Glomerular visceral epithelial cell (primary cell): ENCODE measurements at regions not wholly inside any gene's neighbourhood (a gene's known extent, or its start where the extent isn't known, plus 50 kb on each side); places are given as distances from the start of the nearest gene placed in this dataset.
"Not testable (repeated sequence)": the region's sequence is repeated elsewhere in the genome, so short reads cannot be mapped to it uniquely, and the experiment has no call there.

ENCODE experiments used
- DNase-seq: peaks from one replicate; pipeline ENCODE4 v3.0.0-alpha.2; 2016; ENCODE audit errors: extremely low spot score

DNA sequence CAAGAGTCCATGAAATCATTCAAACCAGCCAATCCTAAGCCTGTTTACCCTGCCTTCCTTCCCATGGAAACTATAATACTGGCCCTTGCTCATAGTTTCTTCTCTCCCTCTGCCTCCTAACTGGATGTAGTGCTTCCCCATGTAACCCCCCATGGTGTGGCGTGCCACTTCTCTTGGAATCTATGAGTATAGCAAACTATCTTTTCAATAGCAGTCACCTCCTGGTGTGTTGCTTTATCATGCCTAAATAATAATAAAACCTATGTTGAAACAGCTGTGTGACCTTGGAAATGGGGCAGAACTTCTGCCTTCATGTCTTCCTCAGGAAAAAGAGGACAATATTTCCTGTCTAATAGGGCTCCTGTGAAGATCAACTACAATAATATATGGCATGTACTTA, 234.8 kb upstream of the EDNRA start:
- no peak for DNase-seq

- DNase-seq = not testable (repeated sequence)
Observed at GRCh38 chr4:147246528-147246927, 234.4 kb upstream of the EDNRA start.

- peak; percentile 27 for DNase-seq
Observed at GRCh38 chr4:147247579-147247978, 233.3 kb upstream of the EDNRA start.

DNA sequence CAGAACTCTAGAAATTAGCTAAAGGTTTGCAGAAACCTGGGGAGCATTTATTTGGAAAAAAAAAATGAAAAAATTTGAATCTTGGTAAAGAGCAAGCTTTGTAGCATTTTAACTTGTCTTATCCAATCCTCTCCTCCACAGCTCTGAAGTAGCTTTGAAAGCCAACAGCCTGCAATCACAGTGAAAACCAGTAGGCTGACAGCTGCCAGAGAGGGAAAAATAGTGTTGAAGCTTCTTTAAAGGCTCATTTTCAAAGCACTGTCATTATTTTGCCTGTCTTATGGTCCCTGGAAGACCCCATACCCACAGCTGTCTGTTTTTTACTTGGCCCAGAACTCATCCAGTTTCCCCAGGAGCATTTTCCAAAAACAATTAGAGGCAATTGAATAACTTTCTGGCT, 230.8 kb upstream of the EDNRA start:
- no peak for DNase-seq

DNA sequence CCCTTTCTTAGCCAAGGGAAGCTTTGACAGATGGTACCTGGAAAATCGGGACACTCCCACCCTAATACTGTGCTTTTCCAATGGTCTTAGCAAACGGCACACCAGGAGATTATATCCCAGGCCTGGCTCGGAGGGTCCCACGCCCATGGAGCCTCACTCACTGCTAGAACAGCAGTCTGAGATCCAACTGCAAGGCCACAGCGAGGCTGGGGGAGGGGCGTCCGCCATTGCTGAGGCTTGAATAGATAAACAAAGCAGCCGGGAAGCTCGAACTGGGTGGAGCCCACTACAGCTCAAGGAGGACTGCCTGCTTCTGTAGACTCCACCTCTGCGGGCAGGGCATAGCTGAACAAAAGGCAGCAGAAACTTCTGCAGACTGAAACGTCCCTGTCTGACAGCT, 225.6 kb upstream of the EDNRA start:
- not testable (repeated sequence) for DNase-seq

GRCh38 chr4:147259271-147259670, 221.6 kb upstream of the EDNRA start:
- not testable (repeated sequence) for DNase-seq

GRCh38 chr4:147284256-147284835, 196.6 kb upstream of the EDNRA start:
- no peak for DNase-seq

DNA sequence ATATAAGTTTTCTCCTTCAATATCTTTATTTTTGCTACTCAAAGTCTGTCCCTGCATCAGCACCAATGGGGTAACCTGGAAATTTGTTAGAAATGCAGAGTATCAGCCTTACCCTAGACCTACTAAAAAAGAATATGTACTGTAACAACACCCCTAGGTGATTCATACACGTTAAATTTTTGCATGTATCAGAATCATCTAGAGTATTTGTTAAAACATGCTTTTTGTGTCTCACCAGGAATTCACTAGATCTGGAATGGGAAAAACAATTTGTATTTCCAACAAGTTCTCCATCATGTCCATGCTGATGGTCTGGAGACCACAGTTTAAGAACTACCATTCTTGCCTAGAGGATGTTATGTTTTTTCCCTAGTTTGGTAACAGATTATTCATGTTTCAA, 196.0 kb upstream of the EDNRA start:
- no peak for DNase-seq

- DNase-seq = no peak
Observed at GRCh38 chr4:147285751-147286150, 195.1 kb upstream of the EDNRA start.

DNA sequence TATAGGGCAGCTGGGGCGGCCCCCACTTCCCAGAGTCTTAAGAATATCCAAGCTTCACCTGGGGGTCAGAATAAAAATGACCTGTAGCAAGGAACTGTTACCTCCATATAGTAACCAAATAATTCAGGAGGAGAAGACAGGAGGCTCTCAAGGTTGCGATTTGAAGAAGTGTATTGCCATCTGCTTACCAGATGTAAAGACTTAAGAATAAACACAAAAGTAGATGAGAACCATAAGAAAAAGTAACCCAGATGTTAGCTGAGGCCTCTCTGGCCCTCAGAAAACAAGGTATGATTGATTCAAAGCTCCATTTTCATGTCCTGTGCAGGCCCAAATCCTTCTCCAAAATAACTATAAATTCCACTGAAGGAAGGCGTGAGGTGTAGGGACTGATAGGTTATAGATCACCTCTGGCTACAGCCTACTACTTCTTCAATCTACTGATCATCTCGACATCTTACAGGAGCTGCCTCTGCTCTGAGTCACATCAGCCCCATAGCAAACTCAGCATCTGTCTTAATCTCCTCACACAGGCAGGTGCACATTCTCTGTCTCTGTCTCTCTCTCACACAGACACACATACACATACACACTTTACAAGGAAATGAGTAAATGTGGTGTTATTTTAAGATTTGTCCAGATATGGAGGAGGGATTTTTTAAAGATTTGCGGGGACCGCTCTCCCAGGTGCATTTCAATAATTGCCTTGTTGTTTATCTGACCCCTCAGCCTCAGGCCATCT, 193.9 kb upstream of the EDNRA start:
- DNase-seq = no peak

GRCh38 chr4:147287588-147287890, 193.4 kb upstream of the EDNRA start:
- DNase-seq = no peak

- no peak for DNase-seq
Observed at GRCh38 chr4:147288512-147288911, 192.4 kb upstream of the EDNRA start.

- no peak for DNase-seq
Observed at GRCh38 chr4:147289181-147289580, 191.7 kb upstream of the EDNRA start.

DNA sequence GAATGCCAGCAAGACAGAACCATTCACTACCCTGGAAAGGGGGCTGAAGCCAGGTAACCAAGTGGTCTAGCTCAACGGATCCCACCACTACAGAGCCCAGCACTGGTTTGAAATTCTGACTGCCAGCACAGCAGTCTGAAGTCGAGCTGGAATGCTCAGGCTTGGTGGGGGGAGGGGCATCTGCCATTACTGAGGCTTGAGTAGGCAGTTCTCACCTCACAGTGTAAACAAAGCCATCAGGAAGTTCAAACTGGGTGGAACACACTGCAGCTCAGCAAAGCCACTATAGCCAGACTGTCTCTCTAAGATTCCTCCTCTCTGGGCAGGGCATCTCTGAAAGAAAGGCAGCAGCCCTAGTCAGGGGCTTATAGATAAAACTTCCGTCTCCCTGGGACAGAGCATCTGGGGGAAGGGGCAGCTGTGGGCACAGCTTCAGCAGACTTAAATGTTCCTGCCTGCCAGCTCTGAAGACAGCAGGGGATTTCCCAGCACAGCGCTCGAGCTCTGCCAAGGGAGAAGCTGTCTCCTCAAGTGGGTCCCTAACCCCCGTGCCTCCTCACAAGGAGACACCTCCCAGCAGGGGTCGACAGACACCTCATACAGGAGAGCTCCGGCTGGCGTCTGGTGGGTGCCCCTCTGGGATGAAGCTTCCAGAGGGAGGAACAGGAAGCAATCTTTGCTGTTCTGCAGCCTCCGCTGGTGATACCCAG, 188.1 kb upstream of the EDNRA start:
- peak; percentile 56 for DNase-seq

DNA sequence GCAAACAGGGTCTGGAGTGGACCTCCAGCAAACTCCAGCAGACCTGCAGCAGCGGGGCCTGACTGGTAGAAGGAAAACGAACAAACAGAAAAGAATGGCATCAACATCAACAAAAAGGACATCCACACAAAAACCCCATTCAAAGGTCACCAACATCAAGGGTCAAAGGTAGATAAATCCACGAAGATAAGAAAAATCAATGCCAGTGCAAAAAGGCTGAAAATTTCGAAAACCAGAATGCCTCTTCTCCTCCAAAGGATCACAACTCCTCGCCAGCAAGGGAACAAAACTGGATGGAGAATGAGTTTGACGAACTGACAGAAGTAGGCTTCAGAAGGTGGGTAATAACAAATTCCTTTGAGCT, 187.6 kb upstream of the EDNRA start:
- not testable (repeated sequence) for DNase-seq

- DNase-seq = peak; percentile 21
Observed at GRCh38 chr4:147299205-147299604, 181.7 kb upstream of the EDNRA start.

- no peak for DNase-seq
Observed at GRCh38 chr4:147303174-147303872, 177.6 kb upstream of the EDNRA start.

- no peak for DNase-seq
Observed at GRCh38 chr4:147303873-147304229, 177.0 kb upstream of the EDNRA start.

GRCh38 chr4:147307896-147308674, 172.8 kb upstream of the EDNRA start:
- no peak for DNase-seq

GRCh38 chr4:147309434-147309833, 171.5 kb upstream of the EDNRA start:
- DNase-seq = no peak

- DNase-seq = no peak
Observed at GRCh38 chr4:147310312-147310711, 170.6 kb upstream of the EDNRA start.

- DNase-seq = no peak
Observed at GRCh38 chr4:147311956-147312355, 168.9 kb upstream of the EDNRA start.
